Heart right ventricle (tissue), 16 donors: ENCODE measurements at regions not wholly inside any gene's neighbourhood (a gene's known extent, or its start where the extent isn't known, plus 50 kb on each side); places are given as distances from the start of the nearest gene placed in this dataset.
"Not testable (repeated sequence)": the region's sequence is repeated elsewhere in the genome, so short reads cannot be mapped to it uniquely, and the experiment has no call there.

ENCODE experiments used
- ATAC-seq, 8 donors: fragments of 200-7000 bp; cut with Tn5 transposase; one replicate each; pipeline ENCODE4 v1.9.1; 2020; ENCODE audit warnings: mild to moderate bottlenecking in 8 of 8, moderate library complexity in 8 of 8, moderate number of reproducible peaks in 1 of 8
- DNase-seq, 2 donors: peaks; one replicate each; pipeline ENCODE4 v3.0.0-alpha.2; 2020
- H3K27ac ChIP-seq, 10 donors: fragments of 200-600 bp; sonication (generic) in 2 of 10; one replicate each; pipeline versions ENCODE4 v1.5.0 to v1.8.0; 2020 to 2022; ENCODE audit warnings: mild to moderate bottlenecking in 3 of 10
- H3K27me3 ChIP-seq, 7 donors: fragments of 200-600 bp; one replicate each; pipeline ENCODE4 v1.8.0; 2021 to 2022; ENCODE audit warnings: mild to moderate bottlenecking in 2 of 7
- H3K36me3 ChIP-seq, 9 donors: fragments of 200-600 bp; sonication (generic) in 1 of 9; one replicate each; pipeline versions ENCODE4 v1.5.0 to v1.8.0; 2020 to 2022; ENCODE audit warnings: mild to moderate bottlenecking in 2 of 9
- H3K4me1 ChIP-seq, 9 donors: fragments of 200-600 bp; sonication (generic) in 1 of 9; one replicate each; pipeline versions ENCODE4 v1.5.0 to v1.8.0; 2020 to 2022; ENCODE audit warnings: mild to moderate bottlenecking in 4 of 9
- H3K4me3 ChIP-seq, 10 donors: fragments of 200-600 bp; sonication (generic) in 2 of 10; one replicate each; pipeline versions ENCODE4 v1.5.0 to v1.8.0; 2020 to 2022; ENCODE audit warnings: mild to moderate bottlenecking in 7 of 10, moderate library complexity in 2 of 10
- H3K9me3 ChIP-seq, 11 donors: fragments of 200-600 bp in 10 of 11; sonication (generic) in 2 of 11; one replicate each; pipeline versions ENCODE4 v1.5.0 to v1.8.0; 2013 to 2022; ENCODE audit warnings: mild to moderate bottlenecking in 2 of 11, control low read depth in 1 of 11, moderate library complexity in 1 of 11
- CTCF ChIP-seq, 9 donors: fragments of 200-600 bp; sonication (generic) in 2 of 9; IDR thresholded peaks; one replicate each; pipeline versions ENCODE4 v1.5.0 to v1.8.0; 2021 to 2022; ENCODE audit warnings: antibody characterized with exemption in 9 of 9, mild to moderate bottlenecking in 5 of 9, moderate library complexity in 1 of 9
- WGBS, 2 donors: extraction: QIAGEN DNeasy Blood & Tissue Kit; methylation state at CpG; one replicate each; pipeline ENCODE4 v1.1.7; 2013; ENCODE audit warnings: inconsistent platforms in 1 of 2; 5-methylcytosine and 5-hydroxymethylcytosine counted together
- intact Hi-C, 10 donors: fragments of 100-400 bp; cut with DNase I; formaldehyde crosslinking; loops; one replicate each; pipeline versions ENCODE4 v1.11.1 to v1.14.2; 2022
- donor health status: Arrhythmogenic right ventricular cardiomyopathy.
- donor health status: ischemic (EF 13 %, LVEDD 7.1; RV severe dilation, severe dysfunction).
- donor health status: healthy with polysubstance abuse.
- donor health status: DM: no; HTN: yes; CAD: no.
- donor health status: DM: no; HTN: no; CAD: no.
- donor health status: ischemic (EF 25% LVEDD 6.9; RV normal size, moderate dysfunction).
- donor health status: ischemic (EF 25% LVEDD 5.7; RV mildly dilated, moderate dysfunction).
- donor health status: healthy.
- donor health status: DM: yes; HTN: yes; CAD: no.
- donor health status: Ischemic cardiomyopathy.
- donor health status: ischemic (EF 35%, LVEDD 5.7; RV mildly dilated, moderate dysfunction).
- donor health status: nonischemic (EF 11% LVEDD 7.7; RV severe dilation, severe dysfunction).
- donor health status: DM: yes; HTN: yes; CAD: no.
- donor health status: PGD.
- donor health status: ischemic (EF 29% LVEDD 5.4; RV normal size, mild dysfunction).
- donor health status: nonischemic (EF 23%, LVEDD 6.1; RV moderate dilation, normal function).

- TF ChIP-seq CTCF (IDR thresholded peaks at IDR 0.05) = no peak
- H3K27me3 ChIP-seq = no peaks in the 10 kb centered on the region
- peaks cover 0 to 6% (median 0%) of the 10 kb centered on the region in 11 donors for H3K9me3 ChIP-seq
- intact Hi-C loops = no loop called here
- WGBS, 2 donors = 33 to 40% methylated on average over 2 of the region's 2 CpGs
- DNase-seq (no peak), ATAC-seq (no peak)
- no peak overlapping the region for H3K4me3 ChIP-seq
- no peak overlapping the region for H3K27ac ChIP-seq
- no peaks in the 10 kb centered on the region for H3K4me1 ChIP-seq
- H3K36me3 ChIP-seq = no peaks in the 10 kb centered on the region
These were observed 78.7 kb downstream of the FH start for GRCh38 chr1:241440904-241441303.

GRCh38 chr1:241438686-241439085 is 80.9 kb downstream of the FH start:
- intact Hi-C loops, H3K27ac ChIP-seq, H3K27me3 ChIP-seq, ATAC-seq, H3K9me3 ChIP-seq, DNase-seq, H3K4me1 ChIP-seq, H3K4me3 ChIP-seq, H3K36me3 ChIP-seq: not testable (repeated sequence)
- WGBS, 2 donors = 72 to 76% methylated on average over 2 of the region's 2 CpGs

GRCh38 chr1:241432241-241432640 is 75.2 kb upstream of the RGS7 start:
- Histone ChIP-seq H3K4me1 (no peaks in the 10 kb centered on the region), H3K27ac (no peak overlapping the region), H3K9me3 (no peaks in the 10 kb centered on the region), H3K36me3 (no peaks in the 10 kb centered on the region), H3K4me3 (no peak overlapping the region), H3K27me3 (peaks cover 0 to 4% (median 0%) of the 10 kb centered on the region in 7 donors)
- 69 to 74% methylated on average over 4 of the region's 4 CpGs for WGBS, 2 donors
- DNase-seq = no peak
- no peak for ATAC-seq
- intact Hi-C loops = no loop called here
- TF ChIP-seq CTCF (IDR thresholded peaks at IDR 0.05) = no peak

- ATAC-seq, H3K9me3 ChIP-seq, H3K36me3 ChIP-seq, DNase-seq, H3K4me3 ChIP-seq, intact Hi-C loops, H3K27ac ChIP-seq: not testable (repeated sequence)
- peaks cover 0 to 12% (median 4%) of the 10 kb centered on the region in 9 donors for H3K4me1 ChIP-seq
- WGBS, 2 donors = 90 to 94% methylated on average over 4 of the region's 4 CpGs
- H3K27me3 ChIP-seq = peaks cover 8 to 42% (median 34%) of the 10 kb centered on the region in 7 donors
These were observed 68.1 kb upstream of the RGS7 start for GRCh38 chr1:241425091-241425490.

- TF ChIP-seq CTCF (IDR thresholded peaks at IDR 0.05) = no peak
- H3K4me1 ChIP-seq = peaks cover 0 to 12% (median 4%) of the 10 kb centered on the region in 9 donors
- H3K36me3 ChIP-seq = no peaks in the 10 kb centered on the region
- ATAC-seq (peak in 1 of 8 donors; percentile 17), DNase-seq (no peak)
- no peak overlapping the region for H3K27ac ChIP-seq
- H3K9me3 ChIP-seq = no peaks in the 10 kb centered on the region
- WGBS, 2 donors = 41 to 42% methylated on average over 21 of the region's 21 CpGs
- H3K27me3 ChIP-seq = peaks cover 8 to 42% (median 34%) of the 10 kb centered on the region in 7 donors
- H3K4me3 ChIP-seq = peak overlapping the region in 6 of 10 donors; percentile 26 to 46 (median 42)
- intact Hi-C loops = no loop called here
These were observed 67.5 kb upstream of the RGS7 start for GRCh38 chr1:241424480-241424971.
